ENCODE measurements at regions not wholly inside any gene's neighbourhood (a gene's known extent, or its start where the extent isn't known, plus 50 kb on each side); places are given as distances from the start of the nearest gene placed in this dataset.

DNA sequence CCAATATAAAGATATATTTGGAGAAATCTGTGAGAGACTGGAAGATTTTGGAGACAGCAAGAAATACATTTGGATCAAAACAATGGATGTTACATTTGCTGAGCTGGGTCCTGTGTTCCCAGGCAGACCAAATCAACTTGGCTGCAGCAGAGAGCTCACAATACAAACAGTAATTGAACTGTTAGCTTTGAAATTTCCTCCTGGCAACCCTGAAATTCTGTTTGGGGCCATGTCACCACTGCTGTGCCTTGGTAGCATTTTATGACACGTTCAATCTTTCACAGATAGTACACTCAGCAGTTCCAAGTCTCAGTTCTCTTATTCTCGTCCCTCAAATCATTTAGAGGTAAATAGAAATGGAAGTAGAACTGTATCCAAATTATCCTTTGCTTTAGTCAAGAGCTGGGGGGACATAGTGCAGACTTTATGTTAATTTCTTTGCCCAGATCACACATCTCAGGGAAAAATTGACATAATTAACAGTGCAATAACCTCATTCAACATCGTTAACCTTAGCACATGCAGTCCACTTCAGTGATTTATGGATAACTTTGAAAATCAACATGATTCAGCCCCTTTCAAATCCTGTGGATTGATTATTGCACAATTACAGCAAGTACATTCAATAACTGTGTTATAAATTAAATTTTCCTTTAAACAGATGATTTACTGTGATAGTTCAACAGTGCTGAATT lies 277.4 kb upstream of the MC4R start:
- in situ Hi-C loops (cut with HindIII; ENCODE audit: low sequenced_read_pairs), result no loop called here
- no peak for DNase-seq (ENCODE audit: low spot score)

DNA sequence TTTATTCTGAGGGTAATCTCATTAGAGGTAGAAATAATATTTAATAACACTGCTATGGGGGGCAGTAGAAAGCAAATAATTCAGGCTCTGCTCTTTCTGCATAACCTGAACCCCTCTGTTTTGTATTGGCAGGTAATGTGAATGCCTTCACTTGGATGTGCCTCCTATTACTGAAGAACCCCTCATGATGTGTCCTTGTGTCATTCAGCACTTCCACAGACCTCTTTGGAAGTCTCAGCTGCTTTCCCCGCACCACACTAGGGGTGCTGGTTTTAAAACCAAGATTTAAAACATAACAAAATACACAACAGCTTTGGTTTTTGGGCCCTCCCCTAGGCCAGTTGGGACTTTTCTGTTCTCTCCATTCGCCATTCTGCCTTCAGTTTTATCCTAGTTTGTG lies 281.7 kb upstream of the MC4R start:
- no peak for DNase-seq (ENCODE audit: low spot score)
- in situ Hi-C loops (cut with HindIII; ENCODE audit: low sequenced_read_pairs), result no loop called here

DNA sequence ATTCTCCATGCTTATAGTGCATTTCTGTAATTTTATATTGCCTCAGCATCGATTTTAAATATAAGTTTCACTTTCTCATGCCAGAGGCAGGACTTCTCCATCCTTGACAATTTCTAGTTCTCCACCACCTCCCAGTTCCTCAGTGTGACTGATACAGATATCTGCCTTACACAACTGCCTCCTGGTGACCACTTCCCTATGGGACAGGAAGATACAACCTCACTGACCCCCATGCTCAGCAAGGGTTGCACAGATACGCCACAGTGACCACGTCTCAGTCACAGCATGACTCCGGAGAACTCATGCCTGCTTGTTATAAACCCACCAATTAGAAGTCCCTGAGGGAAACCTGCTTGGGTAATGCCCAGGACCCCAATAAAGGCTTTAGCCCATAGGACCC lies 284.0 kb upstream of the MC4R start:
- DNase-seq (ENCODE audit: low spot score), result no peak
- in situ Hi-C loops (cut with HindIII; ENCODE audit: low sequenced_read_pairs), result no loop called here

DNA sequence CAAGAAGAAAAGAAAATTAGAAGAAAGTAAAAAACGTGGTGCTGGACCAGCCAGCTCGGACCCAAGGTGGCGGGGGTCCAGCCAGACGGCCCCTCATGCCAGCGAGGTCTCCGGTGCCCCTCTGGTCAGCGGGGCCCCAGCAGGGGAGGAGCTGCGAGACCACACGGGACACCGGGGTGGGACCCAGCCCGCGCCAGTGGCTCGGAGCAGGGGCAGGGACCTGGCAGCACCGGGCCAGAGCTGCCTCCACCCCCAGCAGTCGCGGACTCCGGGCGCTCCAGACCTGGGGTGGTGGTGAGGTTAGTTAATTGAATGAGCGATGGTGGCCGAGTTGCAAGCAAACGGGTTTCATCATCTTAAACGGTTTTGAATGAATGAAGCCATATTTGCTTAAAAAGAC lies 289.9 kb upstream of the MC4R start:
- in situ Hi-C loops (cut with HindIII; ENCODE audit: low sequenced_read_pairs), result no loop called here
- DNase-seq (ENCODE audit: low spot score), result no peak

DNA sequence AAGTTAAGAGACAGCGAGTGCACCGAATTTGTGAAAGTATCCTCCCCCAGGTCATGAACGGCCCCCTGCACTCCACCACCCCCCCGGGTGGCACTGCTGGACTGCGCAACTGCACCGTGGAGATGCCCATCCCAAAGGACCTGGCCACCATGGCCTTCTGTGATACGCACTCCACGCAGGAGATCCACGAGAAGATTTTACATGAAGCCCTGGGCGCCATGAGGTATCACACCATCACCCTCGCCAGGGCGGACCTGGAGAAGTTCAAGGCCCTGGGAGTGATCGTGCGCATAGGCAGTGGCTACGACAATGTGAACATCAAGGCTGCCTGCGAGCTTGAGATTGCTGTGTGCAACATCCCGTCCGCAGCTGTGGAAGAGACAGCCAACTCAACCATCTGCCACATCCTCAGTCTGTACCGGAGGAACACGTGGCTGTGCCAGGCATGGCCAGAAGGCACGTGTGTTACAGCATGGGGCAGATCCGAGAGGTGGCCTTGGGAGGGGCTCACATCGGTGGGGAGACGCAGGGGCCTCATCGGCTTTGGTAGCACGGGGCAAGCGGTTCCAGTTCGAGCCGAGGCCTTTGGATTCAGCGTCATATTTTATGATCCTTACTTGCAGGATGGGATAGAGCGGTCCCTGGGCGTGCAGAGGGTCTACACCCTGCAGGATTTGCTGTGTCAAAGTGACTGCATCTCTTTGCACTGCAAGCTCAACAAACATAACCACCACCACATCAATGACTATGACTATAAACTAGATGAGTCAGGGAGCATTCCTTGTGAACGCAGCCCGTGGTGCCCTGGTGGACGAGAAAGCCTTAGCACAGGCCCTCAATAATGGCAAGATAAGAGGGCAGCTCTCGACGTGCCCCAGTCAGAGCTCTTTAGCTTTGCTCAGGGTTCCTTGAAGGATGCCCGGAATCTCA lies 290.8 kb upstream of the MC4R start:
- no peak for DNase-seq (ENCODE audit: low spot score)
- in situ Hi-C loops (cut with HindIII; ENCODE audit: low sequenced_read_pairs), result no loop called here

DNA sequence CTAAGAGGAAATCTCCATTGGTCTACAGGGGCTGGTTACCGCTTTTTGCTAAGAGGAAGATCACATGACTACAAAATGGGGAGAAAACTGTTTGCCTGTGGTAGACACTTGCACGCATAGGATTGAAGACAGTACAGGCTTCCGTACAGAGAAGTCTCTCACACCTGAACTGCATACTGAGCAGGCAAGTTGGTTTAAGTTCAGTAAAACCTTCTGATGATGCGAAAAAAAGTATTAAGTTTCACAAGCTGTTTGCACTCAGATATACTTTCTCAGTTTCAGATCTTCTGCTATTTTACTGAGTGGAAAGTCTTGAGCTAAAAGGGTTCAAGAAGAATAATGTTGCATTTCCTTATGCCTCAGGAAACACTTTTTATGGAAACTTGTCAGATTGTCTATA lies 292.2 kb upstream of the MC4R start:
- in situ Hi-C loops (cut with HindIII; ENCODE audit: low sequenced_read_pairs), result no loop called here

DNA sequence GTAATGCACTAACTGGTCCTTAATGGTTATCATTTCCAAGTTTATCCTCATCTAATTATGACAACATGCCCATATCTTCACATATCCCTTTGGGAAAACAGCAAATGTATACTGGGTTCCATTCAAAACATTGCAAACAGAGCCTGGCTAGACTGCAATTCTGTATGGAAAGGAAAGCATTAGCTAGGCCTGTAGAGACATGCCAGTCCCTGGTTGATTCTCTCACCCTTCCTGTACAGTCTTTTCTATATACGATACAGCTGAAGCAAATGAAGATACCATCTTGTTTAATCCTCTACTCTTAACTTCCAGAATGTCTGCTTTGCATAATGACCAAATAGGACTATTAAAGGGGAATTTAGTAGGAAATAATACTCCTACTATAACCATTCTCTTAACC lies 294.4 kb upstream of the MC4R start:
- in situ Hi-C loops (cut with HindIII; ENCODE audit: low sequenced_read_pairs), result no loop called here
- DNase-seq (ENCODE audit: low spot score), result no peak

More for the DNA sequence above, 292.2 kb upstream of the MC4R start:
- DNase-seq (ENCODE audit: low spot score), result no peak

DNA sequence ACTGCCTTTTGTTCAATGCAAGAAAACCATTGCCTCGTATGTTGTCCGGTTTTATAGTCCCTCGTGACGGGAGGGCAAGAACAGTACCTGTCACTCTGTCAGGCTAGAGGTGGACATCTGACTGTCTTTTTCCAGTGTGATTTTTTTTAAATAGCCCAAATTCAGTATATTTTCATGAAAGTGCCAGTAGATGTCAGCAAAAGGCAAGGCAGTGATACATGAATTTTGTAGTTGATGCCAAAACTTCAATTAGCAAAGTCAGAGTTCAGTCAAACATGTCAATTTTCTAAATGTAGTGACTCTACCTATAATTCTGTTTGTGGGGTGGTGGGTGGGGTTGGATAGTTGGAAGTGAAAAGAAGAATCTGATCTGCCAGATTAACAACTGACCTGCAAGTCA lies 296.0 kb upstream of the MC4R start:
- in situ Hi-C loops (cut with HindIII; ENCODE audit: low sequenced_read_pairs), result no loop called here
- DNase-seq (ENCODE audit: low spot score), result no peak

DNA sequence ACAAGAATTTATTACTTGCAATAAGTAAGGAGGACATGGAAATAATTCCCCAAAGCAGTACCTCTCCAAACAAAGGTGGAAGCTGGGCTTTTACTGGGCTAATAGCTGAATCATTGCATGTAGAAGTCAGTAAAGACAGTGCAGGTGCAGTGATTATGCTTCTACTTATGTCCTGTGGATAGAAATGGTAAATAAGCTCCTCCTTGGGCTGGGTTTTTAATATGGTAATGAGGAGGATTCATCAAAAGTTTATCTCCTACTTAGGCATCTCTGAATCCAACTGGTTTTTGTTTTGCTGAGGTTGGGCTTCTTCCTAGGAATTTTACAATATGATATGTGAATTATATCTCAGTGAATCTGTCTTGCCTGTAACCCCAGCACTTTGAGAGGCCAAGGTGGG lies 297.4 kb upstream of the MC4R start:
- in situ Hi-C loops (cut with HindIII; ENCODE audit: low sequenced_read_pairs), result no loop called here
- no peak for DNase-seq (ENCODE audit: low spot score)

DNA sequence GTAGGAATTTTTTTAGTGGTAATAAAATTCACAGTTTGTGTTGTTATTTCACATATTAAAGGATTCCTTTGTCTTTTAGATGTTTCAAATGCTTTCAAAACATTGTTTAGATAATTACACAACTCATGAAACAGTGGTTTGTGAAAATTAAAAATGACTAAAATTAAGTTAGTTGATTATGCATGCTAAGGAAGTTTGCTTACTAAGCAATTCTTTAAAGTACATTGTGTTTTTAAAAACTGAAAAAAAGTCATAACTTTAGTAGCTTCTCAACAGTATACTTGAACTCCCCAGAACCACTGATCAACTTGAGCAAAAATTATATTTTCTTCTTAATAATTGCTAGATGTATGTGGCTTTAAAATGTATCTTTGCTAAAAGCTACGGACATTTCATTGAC lies 298.4 kb upstream of the MC4R start:
- DNase-seq (ENCODE audit: low spot score), result no peak
- in situ Hi-C loops (cut with HindIII; ENCODE audit: low sequenced_read_pairs), result no loop called here

DNA sequence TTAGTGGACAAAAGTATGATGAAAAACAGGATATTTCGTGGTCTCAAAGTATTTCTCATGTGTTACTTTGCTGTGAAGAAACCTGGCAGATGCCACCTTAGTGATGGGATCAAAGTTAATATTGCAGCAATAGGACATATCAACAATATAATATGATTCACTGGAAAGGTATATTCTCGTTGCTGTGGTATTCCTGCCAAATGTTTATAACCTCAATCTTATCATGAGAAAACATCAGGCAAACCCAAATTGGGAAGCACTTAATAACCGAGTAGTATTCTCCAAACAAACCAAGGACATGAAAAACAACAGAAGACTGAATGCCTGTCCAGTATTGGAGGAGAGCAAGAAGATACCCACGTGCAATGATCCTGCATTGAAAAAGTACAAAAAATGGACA lies 302.6 kb upstream of the MC4R start:
- no peak for DNase-seq (ENCODE audit: low spot score)
- in situ Hi-C loops (cut with HindIII; ENCODE audit: low sequenced_read_pairs), result no loop called here

DNA sequence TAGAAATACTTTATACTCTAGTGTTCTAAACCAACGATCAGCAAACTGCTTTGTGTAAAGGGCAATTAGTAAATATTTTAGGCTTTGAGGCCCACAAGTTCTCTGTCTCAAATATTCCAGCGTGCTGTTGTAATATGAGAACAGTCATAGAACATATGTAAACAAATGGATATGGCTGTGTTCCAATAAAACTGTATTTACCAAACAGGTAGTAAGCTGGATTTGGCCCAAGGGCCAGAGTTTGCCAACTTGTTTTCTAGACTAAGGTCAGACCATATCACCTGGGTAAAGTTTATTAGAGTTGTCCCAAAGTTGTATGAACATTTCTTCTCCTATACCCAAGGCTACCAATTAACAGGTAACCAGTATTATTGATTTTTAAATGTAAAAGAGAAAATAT lies 303.2 kb upstream of the MC4R start:
- DNase-seq (ENCODE audit: low spot score), result no peak
- in situ Hi-C loops (cut with HindIII; ENCODE audit: low sequenced_read_pairs), result no loop called here

DNA sequence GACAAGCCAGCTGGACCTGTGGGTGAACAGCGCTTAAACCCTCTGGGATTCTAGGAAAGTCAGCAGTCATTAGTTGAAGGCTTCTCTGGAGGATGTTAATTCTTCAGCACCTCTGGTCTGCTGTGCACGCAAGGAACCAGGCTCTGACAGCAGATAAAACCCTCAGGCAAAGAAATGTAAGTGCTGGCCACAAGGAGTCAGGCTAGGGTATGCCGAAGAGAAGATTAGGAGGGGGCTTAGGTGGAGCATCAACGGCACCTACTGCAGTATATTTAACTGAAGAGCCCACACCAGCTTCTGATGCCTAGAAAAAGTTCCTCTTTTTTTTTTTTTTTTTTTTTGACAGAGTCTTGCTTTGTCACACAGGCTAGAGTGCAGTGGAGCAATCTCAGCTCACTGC lies 304.2 kb upstream of the MC4R start:
- no peak for DNase-seq (ENCODE audit: low spot score)
- in situ Hi-C loops (cut with HindIII; ENCODE audit: low sequenced_read_pairs), result no loop called here

DNA sequence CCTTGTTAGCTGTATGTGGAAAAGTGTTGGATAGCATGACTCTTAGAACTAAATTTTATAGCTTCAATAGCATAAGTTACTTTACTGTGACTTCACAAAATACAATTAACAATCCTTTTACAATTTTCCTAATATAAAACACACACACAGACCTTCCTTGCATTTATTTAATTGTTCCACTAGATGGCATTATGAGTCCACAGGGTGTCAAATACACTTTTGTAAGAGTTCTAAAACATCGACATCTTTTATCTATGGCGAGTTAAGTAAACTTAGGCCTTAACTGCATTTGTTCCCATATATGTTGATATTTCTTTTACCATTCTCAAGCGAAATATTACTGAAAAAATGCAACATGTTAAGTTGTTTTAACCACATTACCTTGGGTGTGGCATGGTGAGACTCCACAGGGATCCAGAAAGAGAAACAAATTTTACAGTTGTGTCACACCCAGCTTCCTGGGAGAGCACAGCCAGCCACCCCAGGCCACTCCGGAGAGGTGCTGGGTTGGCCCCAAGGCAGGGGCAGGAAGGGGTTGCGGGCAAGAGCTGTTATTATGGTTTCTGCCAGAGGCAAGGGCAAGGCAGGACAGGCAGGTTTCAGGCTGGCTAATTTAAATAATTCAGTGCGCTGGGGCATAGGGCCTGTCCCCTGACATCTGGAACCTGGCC lies 312.4 kb upstream of the MC4R start:
- peak; percentile 42 for DNase-seq (ENCODE audit: low spot score)

DNA sequence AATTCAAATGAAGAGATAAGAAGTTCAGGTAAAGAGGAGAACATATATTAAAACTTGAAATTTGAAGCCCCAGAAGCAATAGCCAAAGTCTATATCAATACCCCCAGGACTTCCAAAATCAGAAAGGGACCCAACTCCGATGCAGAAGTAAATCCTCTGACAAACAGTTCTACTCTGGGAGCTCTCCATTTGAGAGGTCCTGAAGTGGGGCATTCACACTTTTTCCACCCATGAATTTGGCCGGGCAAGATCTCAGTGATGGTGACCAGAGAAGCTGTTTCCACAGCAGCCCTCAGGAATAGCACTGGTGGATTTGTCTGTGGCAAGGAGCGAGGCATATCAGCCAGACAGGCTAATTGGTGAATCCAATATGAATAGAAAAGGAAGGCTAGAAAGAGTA lies 313.6 kb upstream of the MC4R start:
- DNase-seq (ENCODE audit: low spot score), result no peak
- in situ Hi-C loops (cut with HindIII; ENCODE audit: low sequenced_read_pairs), result no loop called here

More for the DNA sequence above, 312.4 kb upstream of the MC4R start:
- in situ Hi-C loops (cut with HindIII; ENCODE audit: low sequenced_read_pairs), result no loop called here

DNA sequence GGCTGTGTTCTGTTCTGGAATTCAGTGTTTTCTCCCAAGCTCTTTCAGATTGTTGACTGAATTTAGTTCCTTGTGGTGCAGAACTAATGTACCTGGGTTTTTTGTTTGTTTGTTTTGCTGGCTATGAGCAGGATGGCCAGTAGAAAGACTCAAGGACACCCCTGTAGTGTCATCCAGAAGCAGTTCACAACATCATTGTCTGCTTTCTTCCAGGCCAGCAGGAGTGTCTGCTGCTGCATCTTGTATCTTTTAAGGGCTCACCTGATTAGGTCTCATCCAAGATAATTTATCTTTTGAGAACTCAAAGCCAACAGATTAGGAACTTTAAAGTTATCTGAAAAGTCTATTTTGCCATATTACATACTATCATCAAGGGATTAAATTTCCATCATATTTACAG lies 318.5 kb upstream of the MC4R start:
- no peak for DNase-seq (ENCODE audit: low spot score)
- in situ Hi-C loops (cut with HindIII; ENCODE audit: low sequenced_read_pairs), result no loop called here

DNA sequence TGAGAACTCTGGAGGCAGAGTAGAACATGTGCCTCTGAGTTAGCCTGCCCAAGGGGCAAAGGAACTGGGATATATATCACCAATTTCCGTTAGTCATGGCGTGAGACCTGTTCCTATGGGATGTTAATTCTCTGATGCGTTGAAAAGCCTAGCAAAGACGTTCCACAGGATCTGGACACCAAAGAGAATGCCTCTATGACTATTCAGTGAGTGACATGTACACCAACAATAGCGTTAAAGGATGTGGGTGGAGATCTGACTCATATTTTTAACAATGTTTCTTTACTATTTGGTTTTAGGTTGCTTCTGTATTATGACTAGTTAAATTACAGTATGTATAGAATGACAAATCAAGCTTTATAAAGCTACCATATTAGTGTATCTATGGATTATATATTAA lies 320.9 kb upstream of the MC4R start:
- no peak for DNase-seq (ENCODE audit: low spot score)
- in situ Hi-C loops (cut with HindIII; ENCODE audit: low sequenced_read_pairs), result no loop called here

DNA sequence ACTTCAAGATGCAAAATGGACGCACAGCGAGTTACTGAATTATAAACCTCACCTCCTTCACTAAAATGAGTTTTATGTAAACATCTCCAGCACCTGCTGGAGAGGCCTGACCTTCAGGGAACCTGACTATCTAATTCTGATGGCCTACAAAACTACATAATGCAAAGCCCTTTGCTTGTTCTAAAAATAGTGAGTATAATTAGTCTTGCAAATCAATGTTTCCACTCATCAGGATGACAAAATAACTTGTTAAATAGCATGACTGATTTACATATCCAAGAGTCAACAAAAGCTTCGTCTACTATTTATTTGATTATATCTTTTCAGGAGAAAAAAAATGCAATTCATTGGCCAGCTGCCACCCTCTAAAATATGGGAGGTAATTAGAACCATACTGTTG lies 326.3 kb upstream of the MC4R start:
- DNase-seq (ENCODE audit: low spot score), result no peak
- in situ Hi-C loops (cut with HindIII; ENCODE audit: low sequenced_read_pairs), result no loop called here

DNA sequence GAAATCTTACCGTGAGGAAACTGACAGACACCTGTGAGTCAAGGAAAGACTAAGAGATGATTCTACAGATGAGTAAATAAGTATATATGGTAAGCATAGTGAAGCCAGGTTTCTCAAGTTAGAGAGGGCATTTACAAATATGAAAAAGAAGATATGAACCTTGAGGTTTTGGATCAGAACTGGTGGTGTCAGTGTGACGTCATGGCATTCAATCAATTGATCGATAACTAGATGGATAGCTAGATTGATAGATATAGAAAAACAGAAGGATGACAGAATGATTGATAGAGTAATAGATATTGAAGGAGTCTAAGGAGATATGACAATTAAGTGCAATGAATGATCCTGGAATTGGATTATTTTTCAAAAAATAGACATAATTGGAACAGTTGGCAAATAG lies 350.2 kb upstream of the MC4R start:
- DNase-seq (ENCODE audit: low spot score), result no peak
- in situ Hi-C loops (cut with HindIII; ENCODE audit: low sequenced_read_pairs), result no loop called here

DNA sequence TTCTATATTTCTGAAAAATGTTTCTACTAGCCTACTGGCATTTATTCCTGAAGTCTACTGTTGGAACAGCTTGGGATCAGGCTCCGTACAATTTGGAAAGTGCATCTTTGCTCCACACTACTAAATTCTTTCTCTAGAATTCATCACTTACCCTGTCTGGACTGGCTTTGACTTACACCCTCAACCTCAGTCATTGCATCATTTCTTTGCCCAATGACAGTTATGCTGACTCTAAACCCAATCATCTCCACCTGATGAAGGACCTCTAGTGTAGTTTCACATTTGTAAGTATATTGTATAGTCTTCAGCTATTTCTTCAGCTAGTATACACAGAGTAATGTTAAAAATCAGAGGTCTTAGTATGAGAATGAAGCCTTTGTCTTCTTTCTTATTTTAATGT lies 359.6 kb upstream of the MC4R start:
- no peak for DNase-seq (ENCODE audit: low spot score)
- in situ Hi-C loops (cut with HindIII; ENCODE audit: low sequenced_read_pairs), result no loop called here
